Kidney tubule cell (primary cell): ENCODE measurements at regions not wholly inside any gene's neighbourhood (a gene's known extent, or its start where the extent isn't known, plus 50 kb on each side); places are given as distances from the start of the nearest gene placed in this dataset.
A peak's percentile ranks its signal among the peaks of the same experiment; 100 is the strongest.

Experiments
- DNase-seq: peaks from one replicate; pipeline ENCODE4 v3.0.0-alpha.2; 2018; ENCODE audit warnings: low spot score

GRCh38 chr13:40191186-40191980, 475.1 kb downstream of the FOXO1 start:
- DNase-seq: peak; percentile 38

GRCh38 chr13:40192452-40192851, 474.0 kb downstream of the FOXO1 start:
- no peak for DNase-seq

- DNase-seq: no peak
These were observed 473.6 kb downstream of the FOXO1 start for GRCh38 chr13:40192858-40193257.

- no peak for DNase-seq
These were observed 472.9 kb downstream of the FOXO1 start for GRCh38 chr13:40193286-40194223.

GRCh38 chr13:40194224-40194806, 472.1 kb downstream of the FOXO1 start:
- peak; percentile 15 for DNase-seq

GRCh38 chr13:40197049-40197448, 469.4 kb downstream of the FOXO1 start:
- DNase-seq: no peak

GRCh38 chr13:40197936-40198595, 468.4 kb downstream of the FOXO1 start:
- DNase-seq: no peak

- DNase-seq: peak; percentile 36
These were observed 466.0 kb downstream of the FOXO1 start for GRCh38 chr13:40200273-40200978.

GRCh38 chr13:40204246-40204645, 462.2 kb downstream of the FOXO1 start:
- DNase-seq: no peak

- peak; percentile 16 for DNase-seq
These were observed 460.6 kb downstream of the FOXO1 start for GRCh38 chr13:40205771-40206240.

- DNase-seq: peak; percentile 92
These were observed 460.0 kb downstream of the FOXO1 start for GRCh38 chr13:40206241-40207000.

GRCh38 chr13:40207001-40207478, 459.4 kb downstream of the FOXO1 start:
- no peak for DNase-seq

GRCh38 chr13:40208517-40208916, 457.9 kb downstream of the FOXO1 start:
- DNase-seq: no peak

GRCh38 chr13:40210865-40211585, 455.4 kb downstream of the FOXO1 start:
- no peak for DNase-seq

- DNase-seq: no peak
These were observed 454.9 kb downstream of the FOXO1 start for GRCh38 chr13:40211586-40211968.

GRCh38 chr13:40213779-40214178, 452.7 kb downstream of the FOXO1 start:
- no peak for DNase-seq

GRCh38 chr13:40215311-40215710, 451.1 kb downstream of the FOXO1 start:
- DNase-seq: no peak

- DNase-seq: no peak
These were observed 450.7 kb downstream of the FOXO1 start for GRCh38 chr13:40215747-40216146.

GRCh38 chr13:40217675-40218074, 448.8 kb downstream of the FOXO1 start:
- DNase-seq: no peak
